ENCODE measurements at regions not wholly inside any gene's neighbourhood (a gene's known extent, or its start where the extent isn't known, plus 50 kb on each side); places are given as distances from the start of the nearest gene placed in this dataset.

DNA sequence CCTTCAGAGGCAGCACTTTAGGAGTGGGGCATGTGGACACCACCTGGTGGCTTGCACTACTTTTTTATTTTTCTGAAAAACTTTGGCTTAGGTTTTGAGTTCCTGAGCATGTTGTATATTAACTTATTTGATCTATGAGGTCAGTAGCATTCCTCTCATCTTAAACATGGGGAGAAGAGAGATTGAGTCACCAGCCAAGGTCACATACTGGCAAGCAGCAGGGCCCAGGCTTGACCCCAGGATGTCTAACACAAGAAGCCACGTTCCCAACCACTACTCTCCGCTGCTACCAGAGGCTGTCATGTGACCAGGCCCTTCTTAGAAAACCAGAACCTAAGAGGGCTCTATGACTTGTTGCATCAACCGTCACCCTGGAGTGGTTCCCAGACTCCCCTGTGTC is 210.3 kb upstream of the GPR26 start:
- Histone ChIP-seq H3K4me1 (no peaks in the 10 kb centered on the region), H3K36me3 (no peaks in the 10 kb centered on the region), H3K27ac (no peak overlapping the region), H3K27me3 (no peaks in the 10 kb centered on the region), H3K9me3 (no peaks in the 10 kb centered on the region), H3K4me3 (no peak overlapping the region)
- no peak for DNase-seq (ENCODE audit: low spot score)
- TF ChIP-seq, protein P1, sequence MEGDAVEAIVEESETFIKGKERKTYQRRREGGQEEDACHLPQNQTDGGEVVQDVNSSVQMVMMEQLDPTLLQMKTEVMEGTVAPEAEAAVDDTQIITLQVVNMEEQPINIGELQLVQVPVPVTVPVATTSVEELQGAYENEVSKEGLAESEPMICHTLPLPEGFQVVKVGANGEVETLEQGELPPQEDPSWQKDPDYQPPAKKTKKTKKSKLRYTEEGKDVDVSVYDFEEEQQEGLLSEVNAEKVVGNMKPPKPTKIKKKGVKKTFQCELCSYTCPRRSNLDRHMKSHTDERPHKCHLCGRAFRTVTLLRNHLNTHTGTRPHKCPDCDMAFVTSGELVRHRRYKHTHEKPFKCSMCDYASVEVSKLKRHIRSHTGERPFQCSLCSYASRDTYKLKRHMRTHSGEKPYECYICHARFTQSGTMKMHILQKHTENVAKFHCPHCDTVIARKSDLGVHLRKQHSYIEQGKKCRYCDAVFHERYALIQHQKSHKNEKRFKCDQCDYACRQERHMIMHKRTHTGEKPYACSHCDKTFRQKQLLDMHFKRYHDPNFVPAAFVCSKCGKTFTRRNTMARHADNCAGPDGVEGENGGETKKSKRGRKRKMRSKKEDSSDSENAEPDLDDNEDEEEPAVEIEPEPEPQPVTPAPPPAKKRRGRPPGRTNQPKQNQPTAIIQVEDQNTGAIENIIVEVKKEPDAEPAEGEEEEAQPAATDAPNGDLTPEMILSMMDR (IDR thresholded peaks at IDR 0.05), result no peak

DNA sequence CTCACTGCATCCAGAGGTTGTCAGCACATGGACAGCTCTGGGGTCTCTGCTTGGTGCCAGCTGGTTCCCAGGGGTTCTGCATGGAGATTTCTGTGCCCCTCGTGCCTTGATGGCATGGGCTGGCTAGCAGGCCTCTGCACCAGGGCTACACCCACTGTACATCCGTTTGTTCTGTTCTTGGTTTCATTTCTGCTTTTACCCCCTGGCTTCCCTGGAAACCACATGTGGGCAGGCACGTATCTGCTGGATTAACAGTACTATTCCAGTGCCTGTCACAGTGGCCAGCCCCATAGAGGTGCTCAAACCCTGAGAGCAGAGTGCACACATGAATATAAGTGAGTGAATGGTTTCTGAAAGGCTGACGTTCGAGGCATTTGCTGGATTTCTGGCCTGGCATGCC is 207.2 kb upstream of the GPR26 start:
- Histone ChIP-seq H3K9me3 (no peaks in the 10 kb centered on the region), H3K27me3 (no peaks in the 10 kb centered on the region), H3K27ac (no peak overlapping the region), H3K36me3 (no peaks in the 10 kb centered on the region), H3K4me3 (no peak overlapping the region), H3K4me1 (no peaks in the 10 kb centered on the region)
- no peak for DNase-seq (ENCODE audit: low spot score)
- TF ChIP-seq, protein P1 (IDR thresholded peaks at IDR 0.05), result no peak

DNA sequence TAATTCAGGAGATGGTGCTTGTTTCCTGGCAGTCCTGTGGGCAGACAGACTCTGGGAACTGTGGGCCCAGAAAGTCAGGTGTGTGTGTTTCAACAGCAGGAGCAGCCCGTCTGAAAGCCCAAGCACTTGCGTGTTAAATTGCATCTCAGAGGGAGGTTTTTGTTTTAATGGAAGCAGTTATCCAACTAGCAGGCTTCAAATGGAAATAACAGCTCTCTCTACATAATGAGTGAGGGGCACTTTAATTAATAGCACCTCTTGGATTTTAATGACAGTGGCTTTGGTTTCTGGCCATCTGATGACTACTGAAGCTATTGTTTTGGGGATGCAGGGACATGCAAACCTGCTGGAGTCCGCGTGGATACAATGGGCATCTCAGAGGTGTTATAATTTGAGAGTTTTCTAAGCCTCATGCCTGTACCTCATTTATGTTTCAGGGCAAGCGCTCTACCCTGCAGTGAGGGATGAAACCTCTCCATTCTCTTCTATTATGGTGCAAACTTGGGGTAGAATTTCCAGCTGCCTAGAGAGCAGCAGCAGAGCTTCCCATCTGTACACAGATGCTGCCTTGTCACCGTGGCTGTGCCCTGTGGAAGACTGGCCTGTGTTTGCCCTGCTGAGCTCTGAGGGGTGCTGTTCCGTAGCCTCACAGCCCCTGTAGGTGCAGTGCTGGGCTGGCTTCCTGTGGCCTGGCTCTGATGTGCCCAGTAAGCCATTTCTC is 206.6 kb upstream of the GPR26 start:
- H3K27ac ChIP-seq, result no peak overlapping the region
- no peaks in the 10 kb centered on the region for H3K4me1 ChIP-seq
- no peak overlapping the region for H3K4me3 ChIP-seq
- no peaks in the 10 kb centered on the region for H3K36me3 ChIP-seq
- no peaks in the 10 kb centered on the region for H3K27me3 ChIP-seq
- H3K9me3 ChIP-seq, result no peaks in the 10 kb centered on the region
- TF ChIP-seq, protein P1 (IDR thresholded peaks at IDR 0.05), result no peak
- no peak for DNase-seq (ENCODE audit: low spot score)

DNA sequence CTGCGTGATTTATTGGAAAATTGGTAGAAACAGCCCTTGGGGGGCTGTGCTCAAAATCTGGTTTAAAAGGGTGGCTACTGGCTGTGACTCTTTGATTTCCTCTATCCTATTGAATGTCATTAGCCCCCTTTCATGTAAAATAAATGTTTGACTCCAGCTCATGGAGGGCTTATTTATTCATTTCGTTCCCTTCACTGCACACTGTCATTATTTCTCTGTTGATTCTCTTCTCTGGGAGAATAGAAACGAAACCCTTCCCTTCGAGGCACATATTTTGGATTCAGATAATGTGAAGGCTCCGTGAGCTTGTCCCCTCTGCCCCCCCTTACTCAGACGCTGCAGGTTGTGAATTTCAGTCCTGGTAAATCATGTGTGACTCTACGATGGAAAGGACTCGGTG is 203.9 kb upstream of the GPR26 start:
- no peaks in the 10 kb centered on the region for H3K36me3 ChIP-seq
- H3K27me3 ChIP-seq, result no peaks in the 10 kb centered on the region
- no peak overlapping the region for H3K4me3 ChIP-seq
- H3K4me1 ChIP-seq, result no peaks in the 10 kb centered on the region
- TF ChIP-seq, protein P1 (IDR thresholded peaks at IDR 0.05), result no peak
- no peak overlapping the region for H3K27ac ChIP-seq
- no peaks in the 10 kb centered on the region for H3K9me3 ChIP-seq
- DNase-seq (ENCODE audit: low spot score), result no peak

DNA sequence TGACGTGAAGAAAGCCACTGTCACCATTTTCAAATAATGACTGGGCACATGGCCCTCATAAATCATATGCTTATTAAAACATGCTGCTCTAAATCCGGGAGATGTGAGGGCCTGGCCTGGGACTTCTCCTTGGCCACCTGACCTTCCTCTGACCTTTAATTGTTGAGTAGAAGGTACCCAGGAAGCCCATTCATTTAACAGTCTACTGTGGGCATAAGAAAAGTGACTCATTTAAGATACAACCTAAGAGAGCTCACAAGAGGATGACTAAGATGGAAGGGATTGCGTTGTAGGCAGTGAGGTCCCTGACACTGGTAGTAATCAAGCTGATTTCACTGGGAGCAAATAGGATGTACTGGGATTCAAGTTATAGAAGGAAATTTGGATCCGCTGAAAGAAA is 203.4 kb upstream of the GPR26 start:
- no peaks in the 10 kb centered on the region for H3K36me3 ChIP-seq
- no peak overlapping the region for H3K4me3 ChIP-seq
- DNase-seq (ENCODE audit: low spot score), result no peak
- TF ChIP-seq, protein P1 (IDR thresholded peaks at IDR 0.05), result no peak
- H3K27me3 ChIP-seq, result no peaks in the 10 kb centered on the region
- H3K4me1 ChIP-seq, result no peaks in the 10 kb centered on the region
- H3K9me3 ChIP-seq, result no peaks in the 10 kb centered on the region
- H3K27ac ChIP-seq, result no peak overlapping the region

DNA sequence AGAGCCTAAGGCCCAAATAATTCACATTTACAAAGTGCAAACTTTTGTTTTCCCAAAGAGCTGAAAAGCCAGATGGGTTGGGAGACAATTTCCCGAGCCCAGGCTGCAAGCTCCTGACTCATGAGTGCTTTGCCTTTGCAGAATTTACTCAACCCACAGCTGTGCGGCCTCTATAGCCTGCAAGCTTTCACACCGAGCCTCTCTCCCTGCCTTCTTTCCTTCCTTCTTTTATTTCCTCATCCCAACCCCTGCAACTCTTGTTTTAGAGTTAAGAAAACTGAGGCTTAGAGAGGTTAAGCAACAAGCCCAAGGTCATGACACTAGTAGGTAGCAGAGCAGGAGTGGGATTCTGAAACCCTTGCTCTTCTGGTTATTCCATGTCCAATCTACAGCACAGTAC is 203.0 kb upstream of the GPR26 start:
- Histone ChIP-seq H3K4me3 (no peak overlapping the region), H3K27ac (no peak overlapping the region), H3K9me3 (no peaks in the 10 kb centered on the region), H3K27me3 (no peaks in the 10 kb centered on the region), H3K4me1 (no peaks in the 10 kb centered on the region), H3K36me3 (no peaks in the 10 kb centered on the region)
- TF ChIP-seq, protein P1 (IDR thresholded peaks at IDR 0.05), result no peak
- DNase-seq (ENCODE audit: low spot score), result no peak

All from right atrium auricular region (tissue), 2 donors.